Left cardiac atrium (tissue), 4 donors: ENCODE measurements at regions not wholly inside any gene's neighbourhood (a gene's known extent, or its start where the extent isn't known, plus 50 kb on each side); places are given as distances from the start of the nearest gene placed in this dataset.

Experiments used
- ATAC-seq, 2 donors: fragments of 200-7000 bp; cut with Tn5 transposase; one replicate each; pipeline ENCODE4 v1.9.1; 2020; ENCODE audit warnings: mild to moderate bottlenecking in 2 of 2, moderate library complexity in 2 of 2
- DNase-seq: peaks from one replicate; pipeline ENCODE4 v3.0.0-alpha.2; 2020
- intact Hi-C, 2 donors: fragments of 100-400 bp; cut with DNase I; formaldehyde crosslinking; loops; one replicate each; pipeline versions ENCODE4 v1.14.1 to v1.15.1; 2022 to 2023
- donor health status: DM: no; HTN: yes; CAD: no.
- donor health status: DM: no; HTN: yes; CAD: no; lungs with severe emphysema.
- donor health status: DM: yes; HTN: yes; CAD: no.
- donor health status: Dilated cardiomyopathy.

GRCh38 chr13:89959074-89959473 is 1388.4 kb upstream of the MIR17HG start:
- intact Hi-C loops = loop anchor here in 1 of 2 donors (10.0 kb wide), 1 partner anchor 906 kb away; no protein-coding TSS in a partner anchor
- DNase-seq = no peak
- ATAC-seq = no peak

- intact Hi-C loops = no loop called here
- ATAC-seq (no peak), DNase-seq (no peak)
Observed at GRCh38 chr13:89965252-89965651, 1382.2 kb upstream of the MIR17HG start.

GRCh38 chr13:89966524-89966923 is 1381.0 kb upstream of the MIR17HG start:
- ATAC-seq = no peak
- intact Hi-C loops = no loop called here
- no peak for DNase-seq

- ATAC-seq (no peak), DNase-seq (no peak)
- intact Hi-C loops = no loop called here
Observed at GRCh38 chr13:89967701-89968100, 1379.8 kb upstream of the MIR17HG start.

GRCh38 chr13:89968470-89968869 is 1379.0 kb upstream of the MIR17HG start:
- ATAC-seq (no peak), DNase-seq (no peak)
- intact Hi-C loops = no loop called here

- DNase-seq (no peak), ATAC-seq (no peak)
- intact Hi-C loops = no loop called here
Observed at GRCh38 chr13:89970353-89970709, 1377.2 kb upstream of the MIR17HG start.

GRCh38 chr13:89977203-89977602 is 1370.3 kb upstream of the MIR17HG start:
- no peak for DNase-seq
- ATAC-seq = no peak
- intact Hi-C loops = no loop called here

GRCh38 chr13:89980896-89981295 is 1366.6 kb upstream of the MIR17HG start:
- intact Hi-C loops = no loop called here
- no peak for DNase-seq
- no peak for ATAC-seq

- ATAC-seq = peak; percentile 18 to 57
- no peak for DNase-seq
- intact Hi-C loops = no loop called here
Observed at GRCh38 chr13:89982407-89983095, 1364.9 kb upstream of the MIR17HG start.

GRCh38 chr13:89988206-89988605 is 1359.3 kb upstream of the MIR17HG start:
- DNase-seq (no peak), ATAC-seq (no peak)
- intact Hi-C loops = no loop called here

GRCh38 chr13:90003566-90003965 is 1343.9 kb upstream of the MIR17HG start:
- intact Hi-C loops = no loop called here
- ATAC-seq = no peak
- DNase-seq = no peak

GRCh38 chr13:90008707-90009149 is 1338.8 kb upstream of the MIR17HG start:
- ATAC-seq (no peak), DNase-seq (no peak)
- intact Hi-C loops = no loop called here

GRCh38 chr13:90014038-90014437 is 1333.4 kb upstream of the MIR17HG start:
- intact Hi-C loops = no loop called here
- DNase-seq (no peak), ATAC-seq (no peak)

- ATAC-seq (no peak), DNase-seq (no peak)
- intact Hi-C loops = no loop called here
Observed at GRCh38 chr13:90015565-90016507, 1331.7 kb upstream of the MIR17HG start.

GRCh38 chr13:90016688-90017087 is 1330.8 kb upstream of the MIR17HG start:
- DNase-seq (no peak), ATAC-seq (no peak)
- intact Hi-C loops = no loop called here

- ATAC-seq = no peak
- DNase-seq = no peak
- intact Hi-C loops = no loop called here
Observed at GRCh38 chr13:90020536-90021070, 1326.9 kb upstream of the MIR17HG start.

GRCh38 chr13:90027409-90027808 is 1320.1 kb upstream of the MIR17HG start:
- ATAC-seq (no peak), DNase-seq (no peak)
- intact Hi-C loops = no loop called here

- DNase-seq (no peak), ATAC-seq (no peak)
- intact Hi-C loops = no loop called here
Observed at GRCh38 chr13:90032313-90032712, 1315.2 kb upstream of the MIR17HG start.

GRCh38 chr13:90032841-90033493 is 1314.5 kb upstream of the MIR17HG start:
- intact Hi-C loops = no loop called here
- no peak for ATAC-seq
- DNase-seq = no peak

GRCh38 chr13:90039516-90039915 is 1308.0 kb upstream of the MIR17HG start:
- DNase-seq (no peak), ATAC-seq (no peak)
- intact Hi-C loops = no loop called here
